HCT116 (cell line): ENCODE measurements at regions not wholly inside any gene's neighbourhood (a gene's known extent, or its start where the extent isn't known, plus 50 kb on each side); places are given as distances from the start of the nearest gene placed in this dataset.

Experiments
- ATAC-seq: fragments of 200-7000 bp; cut with Tn5 transposase; 2 replicates; pipeline ENCODE4 v1.9.1; 2020; ENCODE audit warnings: mild to moderate bottlenecking, moderate library complexity
- BruUV-seq: library from RNA; stranded (reverse); fragments of 400-500 nt; replicated peaks from 2 replicates; lab custom pipeline; 2021; lab: Mats Ljungman, UMichigan
- CTCF ChIA-PET: fragments of 300-600 bp; sonication (Branson Sonifier 250); formaldehyde crosslinking; loops from one replicate; lab custom pipeline; 2021; ENCODE audit warnings: antibody characterized with exemption; lab: Charles Lee
- POLR2A ChIA-PET: fragments of 300-600, 350-600 bp; sonication (Branson Sonifier 250); formaldehyde crosslinking; loops from one replicate; lab custom pipeline; 2021; ENCODE audit warnings: antibody characterized with exemption; lab: Charles Lee
- RAD21 ChIA-PET, 2 experiments: fragments of 300-600 bp; sonication (Branson Sonifier 250); formaldehyde crosslinking; loops; one replicate each; lab custom pipeline; 2023; ENCODE audit warnings: low total read pairs in 2 of 2; ENCODE audit not compliant: uncharacterized antibody in 2 of 2, unreplicated experiment in 2 of 2, low non-redundant PET in 1 of 2; lab: Charles Lee
- DNase-seq: peaks from one replicate; pipeline ENCODE4 v3.0.0-alpha.2; 2010; ENCODE audit warnings: low read depth, low spot score
- H2AFZ ChIP-seq: fragments of 200-600 bp; shearing (Covaris generic), sonication (generic); 2 replicates; pipeline ENCODE4 v1.6.1; 2017; ENCODE audit warnings: low read depth, mixed run types, mixed read lengths, antibody characterized with exemption, low read length; ENCODE audit not compliant: poor library complexity, severe bottlenecking
- H3K27ac ChIP-seq: 2 replicates; pipeline ENCODE4 v1.5.1; 2012; ENCODE audit warnings: low read depth, low read length
- H3K27me3 ChIP-seq: fragments of 200-600 bp; sonication (generic); 2 replicates; pipeline ENCODE4 v1.6.1; 2016; ENCODE audit warnings: mixed run types, low read length, mixed read lengths; ENCODE audit not compliant: insufficient read depth
- H3K36me3 ChIP-seq, 2 experiments: fragments of 200-500 bp in 1 of 2; fragments of 200-600 bp in 1 of 2; sonication (Bioruptor generic) in 1 of 2; sonication (generic) in 1 of 2; 2 replicates each; pipeline versions ENCODE4 v1.5.1 to v1.6.1; 2014 to 2016; ENCODE audit warnings: low read length in 2 of 2, inconsistent platforms in 1 of 2, mixed read lengths in 1 of 2, mixed run types in 1 of 2; ENCODE audit not compliant: insufficient read depth in 2 of 2, control insufficient read depth in 1 of 2
- H3K4me1 ChIP-seq, 2 experiments: fragments of 200-600 bp in 1 of 2; sonication (generic) in 1 of 2; 2 replicates each; pipeline versions ENCODE4 v1.5.1 to v1.6.1; 2012 to 2017; ENCODE audit warnings: low read length in 2 of 2, inconsistent platforms in 1 of 2, mild to moderate bottlenecking in 1 of 2, mixed read lengths in 1 of 2, mixed run types in 1 of 2, moderate library complexity in 1 of 2; ENCODE audit not compliant: insufficient read depth in 2 of 2, control insufficient read depth in 1 of 2
- H3K4me2 ChIP-seq: fragments of 200-600 bp; sonication (generic); 2 replicates; pipeline ENCODE4 v1.6.1; 2017; ENCODE audit warnings: mixed run types, low read length, mixed read lengths
- H3K4me3 ChIP-seq, 2 experiments: fragments of 200-600 bp in 1 of 2; sonication (generic) in 1 of 2; replicated peaks in 1 of 2; 2 replicates each; pipeline ENCODE4 v1.5.1; 2011 to 2016; ENCODE audit warnings: low read length in 2 of 2, control low read depth in 1 of 2, low read depth in 1 of 2, mild to moderate bottlenecking in 1 of 2, mixed read lengths in 1 of 2, mixed run types in 1 of 2
- H3K79me2 ChIP-seq: fragments of 200-600 bp; sonication (generic); 2 replicates; pipeline ENCODE4 v1.6.1; 2017; ENCODE audit warnings: mild to moderate bottlenecking, mixed run types, low read length, moderate library complexity, mixed read lengths; ENCODE audit not compliant: insufficient read depth
- H3K9ac ChIP-seq: fragments of 200-600 bp; sonication (generic); 2 replicates; pipeline ENCODE4 v1.6.1; 2016; ENCODE audit warnings: low read length, mixed read lengths
- H3K9me2 ChIP-seq: fragments of 200-600 bp; sonication (generic), shearing (Covaris generic); 2 replicates; pipeline ENCODE4 v1.6.1; 2017; ENCODE audit warnings: mixed run types, mild to moderate bottlenecking, moderate library complexity; ENCODE audit not compliant: insufficient read depth
- H3K9me3 ChIP-seq, 2 experiments: fragments of 200-500 bp in 1 of 2; fragments of 200-600 bp in 1 of 2; sonication (Bioruptor generic) in 1 of 2; sonication (generic) in 1 of 2; 2 replicates each; pipeline ENCODE4 v1.6.1; 2014 to 2017; ENCODE audit warnings: low read length in 2 of 2, mixed read lengths in 2 of 2, inconsistent platforms in 1 of 2, low read depth in 1 of 2, mild to moderate bottlenecking in 1 of 2, mixed run types in 1 of 2, moderate library complexity in 1 of 2; ENCODE audit not compliant: control insufficient read depth in 1 of 2, insufficient read depth in 1 of 2
- H4K20me1 ChIP-seq: fragments of 200-600 bp; sonication (generic), shearing (Covaris generic); 2 replicates; pipeline ENCODE4 v1.6.1; 2017; ENCODE audit warnings: mixed run types, mild to moderate bottlenecking, moderate library complexity; ENCODE audit not compliant: insufficient read depth
- CBX3 ChIP-seq: IDR thresholded peaks from 2 replicates; pipeline ENCODE4 v1.6.1; 2012; ENCODE audit warnings: low read depth
- EGR1 ChIP-seq: IDR thresholded peaks from 2 replicates; pipeline ENCODE4 v1.6.1; 2012; ENCODE audit warnings: low read depth
- ELF1 ChIP-seq: IDR thresholded peaks from 2 replicates; pipeline ENCODE4 v1.6.1; 2012; ENCODE audit warnings: low read depth, borderline replicate concordance
- JUND ChIP-seq: IDR thresholded peaks from 2 replicates; pipeline ENCODE4 v1.6.1; 2012
- MAX ChIP-seq: IDR thresholded peaks from 2 replicates; pipeline ENCODE4 v1.6.1; 2012
- RAD21 ChIP-seq: IDR thresholded peaks from 2 replicates; pipeline ENCODE4 v1.6.1; 2012; ENCODE audit warnings: low read depth, mild to moderate bottlenecking
- REST ChIP-seq: IDR thresholded peaks from 2 replicates; pipeline ENCODE4 v1.6.1; 2012; ENCODE audit warnings: low read depth
- SIN3A ChIP-seq: IDR thresholded peaks from 2 replicates; pipeline ENCODE4 v1.6.1; 2012; ENCODE audit warnings: low read depth
- ZFX ChIP-seq: fragments of 450-650 bp; IDR thresholded peaks from 2 replicates; pipeline ENCODE4 v1.6.1; 2017
- ZNF274 ChIP-seq: fragments of 200-500 bp; sonication (Bioruptor generic); IDR thresholded peaks from 2 replicates; pipeline ENCODE4 v1.6.1; 2014; ENCODE audit warnings: mild to moderate bottlenecking, low read depth, low read length, inconsistent platforms
- intact Hi-C: fragments of 100-400 bp; cut with micrococcal nuclease; formaldehyde crosslinking; loops from 2 replicates; pipeline ENCODE4 v1.10.0; 2022
- TF ChIP-seq, protein P1 (sequence below): IDR thresholded peaks from 2 replicates; pipeline ENCODE4 v1.6.1; 2011; ENCODE audit warnings: mild to moderate bottlenecking, low read length, moderate library complexity; ENCODE audit not compliant: insufficient replicate concordance; ENCODE audit errors: extremely low read depth
- TF ChIP-seq, protein P2 (sequence below), 3 experiments: fragments of 200-600 bp in 1 of 3; sonication (generic) in 1 of 3; IDR thresholded peaks in 2 of 3; conservative IDR thresholded peaks in 1 of 3; 2 replicates each; pipeline ENCODE4 v1.5.1; 2012 to 2017; ENCODE audit warnings: low read depth in 2 of 3, low read length in 2 of 3, antibody characterized with exemption in 1 of 3, borderline replicate concordance in 1 of 3, control low read depth in 1 of 3, mild to moderate bottlenecking in 1 of 3, mixed read lengths in 1 of 3, mixed run types in 1 of 3, moderate library complexity in 1 of 3; ENCODE audit not compliant: insufficient read depth in 1 of 3

DNA sequence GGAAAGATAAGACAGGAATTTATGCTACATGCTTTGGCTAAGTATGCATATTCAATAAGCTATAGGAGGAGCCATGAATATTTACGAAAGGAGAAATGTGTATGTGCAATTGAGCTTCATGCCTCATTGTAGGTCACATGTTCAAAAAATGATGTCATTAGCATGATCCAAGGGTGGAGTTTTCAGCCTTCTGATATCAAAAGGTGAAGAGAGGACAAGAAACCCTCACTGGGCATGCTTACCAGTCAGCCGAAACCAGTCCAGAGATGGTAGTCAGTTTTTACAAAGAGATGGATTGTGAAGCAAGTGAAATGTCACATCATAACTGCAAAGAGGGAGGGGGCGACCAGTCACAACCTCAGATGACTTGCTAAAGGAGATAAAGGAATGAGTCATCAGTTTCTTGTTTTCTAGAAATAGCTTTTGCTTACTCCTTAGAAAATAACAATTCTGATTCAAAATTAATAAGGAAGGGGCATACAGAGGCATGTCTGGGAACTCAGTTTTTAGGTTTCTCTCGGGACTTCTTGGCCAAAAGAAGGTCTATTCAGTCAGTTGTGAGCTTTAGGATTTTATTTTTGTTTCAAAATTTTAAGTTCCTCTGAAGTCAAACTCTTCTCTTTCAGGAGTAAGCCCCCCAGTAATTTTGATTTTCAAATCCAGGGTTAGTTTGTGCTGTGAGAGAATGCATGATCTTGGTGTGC is 1067.8 kb upstream of the EDIL3 start:
- Histone ChIP-seq H3K4me1 (peaks cover 0 to 13% of the 10 kb centered on the region in 2 experiments; a peak in 2 of 4 replicates), H2AFZ (peak overlapping the region; percentile 31), H3K9me3 (no peaks in the 10 kb centered on the region), H3K4me2 (peak overlapping the region; percentile 16; the same call in 1 of the 2 replicates), H3K4me3 (no peak overlapping the region), H3K9ac (no peak overlapping the region), H3K36me3 (no peaks in the 10 kb centered on the region), H3K79me2 (no peaks in the 10 kb centered on the region), H3K27ac (no peak overlapping the region), H4K20me1 (no peaks in the 10 kb centered on the region), H3K27me3 (no peaks in the 10 kb centered on the region), H3K9me2 (no peaks in the 10 kb centered on the region; the same call in 1 of the 2 replicates)
- ATAC-seq (no peak), DNase-seq (no peak)
- no peak for TF ChIP-seq CBX3
- ChIA-PET RAD21 (no interaction called here), POLR2A (no interaction called here), CTCF (no interaction called here)
- BruUV-seq: no TSS peak
- intact Hi-C loops: no loop called here

GRCh38 chr5:85453026-85453349 is 1068.3 kb upstream of the EDIL3 start:
- H3K4me1 ChIP-seq: peaks cover 0 to 13% of the 10 kb centered on the region in 2 experiments; a peak in 2 of 4 replicates
- no peaks in the 10 kb centered on the region; the same call in 1 of the 2 replicates for H3K9me2 ChIP-seq
- POLR2A ChIA-PET: no interaction called here
- no peaks in the 10 kb centered on the region for H3K9me3 ChIP-seq
- H3K9ac ChIP-seq: no peak overlapping the region
- CTCF ChIA-PET: no interaction called here
- ATAC-seq: no peak
- no peaks in the 10 kb centered on the region for H3K27me3 ChIP-seq
- H3K36me3 ChIP-seq: no peaks in the 10 kb centered on the region
- no peak overlapping the region for H3K4me3 ChIP-seq
- peak overlapping the region; percentile 16; the same call in 1 of the 2 replicates for H3K4me2 ChIP-seq
- RAD21 ChIA-PET: no interaction called here
- no peak for DNase-seq
- no TSS peak for BruUV-seq
- H3K79me2 ChIP-seq: no peaks in the 10 kb centered on the region
- intact Hi-C loops: no loop called here
- no peaks in the 10 kb centered on the region for H4K20me1 ChIP-seq
- H2AFZ ChIP-seq: no peak overlapping the region
- H3K27ac ChIP-seq: no peak overlapping the region
- TF ChIP-seq REST: no peak
- TF ChIP-seq, protein P1, sequence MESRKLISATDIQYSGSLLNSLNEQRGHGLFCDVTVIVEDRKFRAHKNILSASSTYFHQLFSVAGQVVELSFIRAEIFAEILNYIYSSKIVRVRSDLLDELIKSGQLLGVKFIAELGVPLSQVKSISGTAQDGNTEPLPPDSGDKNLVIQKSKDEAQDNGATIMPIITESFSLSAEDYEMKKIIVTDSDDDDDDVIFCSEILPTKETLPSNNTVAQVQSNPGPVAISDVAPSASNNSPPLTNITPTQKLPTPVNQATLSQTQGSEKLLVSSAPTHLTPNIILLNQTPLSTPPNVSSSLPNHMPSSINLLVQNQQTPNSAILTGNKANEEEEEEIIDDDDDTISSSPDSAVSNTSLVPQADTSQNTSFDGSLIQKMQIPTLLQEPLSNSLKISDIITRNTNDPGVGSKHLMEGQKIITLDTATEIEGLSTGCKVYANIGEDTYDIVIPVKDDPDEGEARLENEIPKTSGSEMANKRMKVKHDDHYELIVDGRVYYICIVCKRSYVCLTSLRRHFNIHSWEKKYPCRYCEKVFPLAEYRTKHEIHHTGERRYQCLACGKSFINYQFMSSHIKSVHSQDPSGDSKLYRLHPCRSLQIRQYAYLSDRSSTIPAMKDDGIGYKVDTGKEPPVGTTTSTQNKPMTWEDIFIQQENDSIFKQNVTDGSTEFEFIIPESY: no peak
- TF ChIP-seq, protein P2, sequence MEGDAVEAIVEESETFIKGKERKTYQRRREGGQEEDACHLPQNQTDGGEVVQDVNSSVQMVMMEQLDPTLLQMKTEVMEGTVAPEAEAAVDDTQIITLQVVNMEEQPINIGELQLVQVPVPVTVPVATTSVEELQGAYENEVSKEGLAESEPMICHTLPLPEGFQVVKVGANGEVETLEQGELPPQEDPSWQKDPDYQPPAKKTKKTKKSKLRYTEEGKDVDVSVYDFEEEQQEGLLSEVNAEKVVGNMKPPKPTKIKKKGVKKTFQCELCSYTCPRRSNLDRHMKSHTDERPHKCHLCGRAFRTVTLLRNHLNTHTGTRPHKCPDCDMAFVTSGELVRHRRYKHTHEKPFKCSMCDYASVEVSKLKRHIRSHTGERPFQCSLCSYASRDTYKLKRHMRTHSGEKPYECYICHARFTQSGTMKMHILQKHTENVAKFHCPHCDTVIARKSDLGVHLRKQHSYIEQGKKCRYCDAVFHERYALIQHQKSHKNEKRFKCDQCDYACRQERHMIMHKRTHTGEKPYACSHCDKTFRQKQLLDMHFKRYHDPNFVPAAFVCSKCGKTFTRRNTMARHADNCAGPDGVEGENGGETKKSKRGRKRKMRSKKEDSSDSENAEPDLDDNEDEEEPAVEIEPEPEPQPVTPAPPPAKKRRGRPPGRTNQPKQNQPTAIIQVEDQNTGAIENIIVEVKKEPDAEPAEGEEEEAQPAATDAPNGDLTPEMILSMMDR (IDR thresholded peaks at IDR 0.05 in 2 of 3, conservative IDR thresholded peaks at IDR 0.05 in 1 of 3; ENCODE audit: borderline replicate concordance in 1 of 3, insufficient read depth in 1 of 3, low read depth in 2 of 3, low read length in 2 of 3): no peak
- TF ChIP-seq ELF1: no peak
- no peak for TF ChIP-seq EGR1
- no peak for TF ChIP-seq CBX3
- no peak for TF ChIP-seq JUND
- no peak for TF ChIP-seq ZFX
- TF ChIP-seq MAX: no peak
- TF ChIP-seq ZNF274: no peak
- TF ChIP-seq SIN3A: no peak
- no peak for TF ChIP-seq RAD21
